GM12892 (cell line): ENCODE measurements at regions not wholly inside any gene's neighbourhood (a gene's known extent, or its start where the extent isn't known, plus 50 kb on each side); places are given as distances from the start of the nearest gene placed in this dataset.

ENCODE experiments used
- POLR2AphosphoS5 ChIP-seq: IDR thresholded peaks from 2 replicates; pipeline ENCODE4 v1.6.1; 2011; ENCODE audit warnings: low read depth, low read length, control low read depth
- TAF1 ChIP-seq: IDR thresholded peaks from 2 replicates; pipeline ENCODE4 v1.6.1; 2011; ENCODE audit warnings: low read depth, mild to moderate bottlenecking, control low read depth, low read length, borderline replicate concordance

DNA sequence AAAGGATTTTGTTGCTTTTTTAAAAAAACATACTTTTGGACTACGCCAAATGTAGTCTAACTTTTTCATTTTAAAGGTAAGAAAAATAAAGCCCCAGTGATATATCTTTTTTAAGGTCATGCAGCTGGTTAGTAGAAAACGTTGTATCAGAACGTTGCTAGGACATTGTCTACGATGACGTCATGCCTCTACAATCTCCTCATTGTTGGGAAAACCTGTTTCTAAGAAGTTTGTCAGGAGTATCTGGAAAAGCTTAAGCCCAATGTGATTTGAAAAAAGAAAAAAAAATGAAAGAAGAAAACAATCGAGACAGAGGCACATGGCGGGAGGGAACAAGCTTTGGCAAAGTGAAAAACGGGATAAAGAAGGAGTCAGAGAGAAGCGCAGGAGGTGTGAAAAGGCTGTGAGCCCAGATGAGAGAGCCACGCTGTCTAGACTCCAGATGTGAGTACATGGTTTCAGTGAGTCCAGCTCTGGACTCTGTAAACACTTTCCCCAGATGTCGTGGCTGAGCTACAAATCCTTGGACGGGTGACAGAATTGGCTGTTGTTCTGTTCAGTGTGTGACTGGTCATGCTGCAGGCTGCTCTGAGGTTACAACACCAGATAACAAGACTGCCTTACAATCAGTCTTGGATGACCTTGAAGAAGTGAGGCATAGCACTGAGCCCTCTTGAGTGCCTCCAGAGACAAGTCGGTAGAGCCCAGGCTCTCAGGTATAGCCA, 656.7 kb upstream of the ID4 start:
- TF ChIP-seq TAF1 = no peak
- TF ChIP-seq POLR2AphosphoS5 = no peak
